Activated naive CD8-positive, alpha-beta T cell treated with anti-CD3 and anti-CD28 coated beads for 36 hours (primary cell): ENCODE measurements at regions not wholly inside any gene's neighbourhood (a gene's known extent, or its start where the extent isn't known, plus 50 kb on each side); places are given as distances from the start of the nearest gene placed in this dataset.

Source experiments
- DNase-seq: peaks from one replicate; pipeline ENCODE4 v3.0.0; 2021
- H3K27ac Mint-ChIP-seq: one replicate; pipeline ENCODE4 v1.8.0; 2022; ENCODE audit warnings: mild to moderate bottlenecking, moderate library complexity, mixed read lengths
- H3K27me3 Mint-ChIP-seq: one replicate; pipeline ENCODE4 v1.8.0; 2022; ENCODE audit warnings: mild to moderate bottlenecking, mixed read lengths
- H3K36me3 Mint-ChIP-seq: one replicate; pipeline ENCODE4 v1.8.0; 2021; ENCODE audit warnings: mild to moderate bottlenecking, mixed read lengths
- H3K4me1 Mint-ChIP-seq: one replicate; pipeline ENCODE4 v1.8.0; 2021; ENCODE audit warnings: mixed read lengths
- H3K4me3 Mint-ChIP-seq: one replicate; pipeline ENCODE4 v1.8.0; 2022; ENCODE audit warnings: mild to moderate bottlenecking, moderate library complexity, mixed read lengths
- H3K9me3 Mint-ChIP-seq: one replicate; pipeline ENCODE4 v1.8.0; 2022; ENCODE audit warnings: mixed read lengths

DNA sequence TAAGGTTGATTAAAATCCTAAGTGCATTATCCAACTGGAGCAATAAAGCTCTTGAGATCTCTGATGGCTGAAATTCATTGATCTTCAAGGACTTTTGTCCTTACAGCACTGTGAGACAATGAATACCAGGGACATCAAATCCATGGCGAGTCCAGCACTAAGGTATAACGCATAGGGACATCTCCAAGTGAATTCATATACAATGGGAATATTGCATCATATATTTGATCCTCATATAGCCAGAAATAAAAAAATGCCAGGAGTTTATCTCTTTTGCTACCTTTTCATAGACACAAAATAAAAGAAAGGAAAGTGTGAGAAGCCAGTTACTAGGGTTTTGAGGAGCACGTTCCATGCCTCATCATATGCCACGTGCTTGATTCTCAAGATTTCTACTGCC lies 112.5 kb upstream of the CDH13 start:
- H3K27me3 Mint-ChIP-seq, result no peaks in the 10 kb centered on the region
- no peaks in the 10 kb centered on the region for H3K4me1 Mint-ChIP-seq
- no peaks in the 10 kb centered on the region for H3K9me3 Mint-ChIP-seq
- H3K27ac Mint-ChIP-seq, result no peak overlapping the region
- no peaks in the 10 kb centered on the region for H3K36me3 Mint-ChIP-seq
- DNase-seq, result no peak
- no peak overlapping the region for H3K4me3 Mint-ChIP-seq

DNA sequence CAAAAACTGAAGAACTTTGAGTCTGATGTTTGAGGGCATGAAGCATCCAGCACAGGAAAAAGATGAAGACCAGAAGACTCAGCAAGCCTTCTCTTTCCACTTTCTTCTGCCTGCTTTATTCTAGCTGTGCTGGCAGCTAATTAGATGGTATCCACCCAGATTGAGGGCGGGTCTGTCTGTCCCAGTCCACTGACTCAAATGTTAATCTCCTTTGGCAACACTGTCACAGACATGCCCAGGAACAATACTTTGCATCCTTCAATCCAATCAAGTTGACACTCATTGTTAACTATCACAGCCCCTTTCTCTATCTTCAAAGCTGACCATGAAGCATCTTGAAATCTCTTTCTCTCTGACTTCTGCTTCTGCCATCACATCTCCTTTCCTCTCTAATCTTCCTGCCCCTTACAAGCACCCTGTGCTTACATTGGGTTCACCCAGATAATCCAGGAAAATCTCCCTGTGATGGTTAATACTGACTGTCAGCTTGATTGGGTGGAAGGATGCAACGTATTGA lies 115.9 kb upstream of the CDH13 start:
- Mint-ChIP-seq H3K9me3 (peaks cover 2% of the 10 kb centered on the region), H3K27me3 (no peaks in the 10 kb centered on the region), H3K4me3 (no peak overlapping the region), H3K36me3 (no peaks in the 10 kb centered on the region), H3K27ac (no peak overlapping the region), H3K4me1 (no peaks in the 10 kb centered on the region)
- DNase-seq, result no peak

DNA sequence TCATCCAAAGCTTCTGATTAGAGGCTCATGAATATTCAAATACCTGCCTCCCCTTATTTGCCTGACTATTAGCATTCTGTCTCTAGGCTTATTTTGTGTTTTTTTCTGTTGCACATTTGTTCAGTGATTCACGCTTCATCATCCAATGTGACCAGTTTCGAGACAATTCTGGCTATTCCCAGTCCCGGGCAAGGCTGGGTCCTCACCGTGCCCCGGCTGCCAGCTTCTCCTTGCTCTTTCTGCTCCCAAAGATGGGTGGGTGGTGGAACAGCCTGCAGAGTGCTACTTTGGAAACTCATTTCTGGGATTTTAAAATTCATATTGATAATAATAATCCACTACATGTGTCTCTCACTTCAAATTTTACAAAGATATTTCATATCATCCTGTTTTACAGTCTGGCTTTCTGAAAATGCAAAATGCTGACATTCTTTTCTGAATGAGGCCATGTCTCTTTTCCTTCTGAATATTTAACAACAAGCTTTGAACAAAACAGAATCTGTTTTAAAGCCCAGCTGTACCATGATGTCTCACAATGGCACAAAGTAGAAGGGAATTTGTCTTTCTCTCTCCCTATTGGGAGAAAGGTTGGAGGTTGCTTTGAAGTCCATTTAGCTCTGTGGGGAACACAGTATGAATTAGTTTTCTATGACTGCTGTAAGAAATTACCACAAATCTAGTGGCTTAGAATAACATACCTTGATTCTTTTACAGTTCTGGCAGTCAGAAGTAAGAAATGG lies 116.9 kb upstream of the CDH13 start:
- H3K4me3 Mint-ChIP-seq, result no peak overlapping the region

DNA sequence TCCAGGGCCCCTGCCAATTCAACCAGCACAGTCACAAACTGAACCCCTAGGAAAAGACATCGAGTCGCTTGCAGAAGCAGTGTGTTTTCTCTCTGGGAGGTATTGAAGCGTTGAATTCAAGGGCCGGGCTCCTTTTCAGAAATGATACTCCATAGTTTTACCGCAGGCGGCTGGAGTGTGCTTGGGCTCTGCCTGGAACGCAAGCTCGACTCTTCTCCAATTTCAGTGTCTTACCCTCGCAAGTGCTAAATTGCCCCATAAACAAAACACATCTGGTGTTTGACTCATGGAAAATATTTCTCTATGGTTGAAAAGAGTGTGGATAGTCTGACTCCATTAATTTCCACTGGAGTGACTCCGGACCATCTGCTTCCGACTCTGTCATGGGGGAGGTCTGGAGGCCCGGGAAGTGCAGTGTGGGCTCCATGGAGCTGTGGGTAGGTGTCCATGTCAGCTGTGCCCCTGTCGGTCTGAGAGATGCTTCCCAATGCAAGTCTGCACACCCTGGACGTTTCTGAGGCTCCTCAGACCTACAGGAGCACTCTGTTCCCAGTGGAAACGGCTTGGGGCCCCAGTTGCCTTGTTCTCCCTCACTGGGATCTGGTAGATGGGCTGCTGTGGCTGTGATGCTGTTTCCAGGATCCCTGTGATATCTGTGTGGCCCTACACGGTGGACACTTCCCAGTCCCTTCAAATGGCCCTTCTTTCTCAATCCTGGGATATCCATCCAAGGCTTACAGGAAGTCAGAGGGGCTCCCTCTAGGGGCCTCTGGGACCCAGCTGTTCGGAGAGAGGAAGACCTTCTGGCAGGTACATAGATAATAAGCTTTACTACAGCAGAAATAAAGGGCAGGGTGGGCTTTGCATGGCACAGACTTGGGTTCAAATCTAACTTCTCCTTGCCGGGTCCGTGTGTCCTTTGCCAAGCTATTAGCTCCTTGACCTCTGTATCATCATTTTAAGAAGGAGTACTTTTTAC lies 119.8 kb upstream of the CDH13 start:
- no peak for DNase-seq
- H3K27ac Mint-ChIP-seq, result no peak overlapping the region
- H3K27me3 Mint-ChIP-seq, result no peaks in the 10 kb centered on the region
- no peaks in the 10 kb centered on the region for H3K4me1 Mint-ChIP-seq
- H3K9me3 Mint-ChIP-seq, result peaks cover 2% of the 10 kb centered on the region
- H3K36me3 Mint-ChIP-seq, result no peaks in the 10 kb centered on the region
- H3K4me3 Mint-ChIP-seq, result no peak overlapping the region

More for the DNA sequence above, 116.9 kb upstream of the CDH13 start:
- Mint-ChIP-seq H3K27ac (no peak overlapping the region), H3K36me3 (no peaks in the 10 kb centered on the region), H3K27me3 (no peaks in the 10 kb centered on the region), H3K4me1 (no peaks in the 10 kb centered on the region), H3K9me3 (peaks cover 2% of the 10 kb centered on the region)
- DNase-seq, result no peak

DNA sequence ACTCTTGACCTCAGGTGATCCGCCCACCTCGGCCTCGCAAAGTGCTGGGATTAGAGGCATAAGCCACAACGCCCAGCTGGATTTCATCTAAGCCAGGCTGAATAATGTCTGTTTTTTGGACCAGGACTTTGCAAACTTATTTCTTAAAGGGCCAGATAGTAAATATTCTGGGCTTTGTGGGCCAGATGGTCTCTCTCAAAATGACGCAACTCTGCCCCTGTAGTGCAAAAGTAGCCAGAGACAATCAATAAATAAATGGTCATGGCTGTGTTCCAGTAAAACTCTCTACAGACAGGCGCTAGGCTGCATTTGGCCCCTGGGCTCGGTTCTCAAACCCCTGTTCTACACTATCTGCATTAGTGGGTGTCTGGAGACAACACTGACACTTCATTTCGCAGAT lies 121.9 kb upstream of the CDH13 start:
- Mint-ChIP-seq H3K4me3 (no peak overlapping the region), H3K27me3 (peaks cover 4% of the 10 kb centered on the region), H3K9me3 (peaks cover 2% of the 10 kb centered on the region), H3K4me1 (no peaks in the 10 kb centered on the region), H3K36me3 (no peaks in the 10 kb centered on the region), H3K27ac (no peak overlapping the region)
- DNase-seq, result no peak

DNA sequence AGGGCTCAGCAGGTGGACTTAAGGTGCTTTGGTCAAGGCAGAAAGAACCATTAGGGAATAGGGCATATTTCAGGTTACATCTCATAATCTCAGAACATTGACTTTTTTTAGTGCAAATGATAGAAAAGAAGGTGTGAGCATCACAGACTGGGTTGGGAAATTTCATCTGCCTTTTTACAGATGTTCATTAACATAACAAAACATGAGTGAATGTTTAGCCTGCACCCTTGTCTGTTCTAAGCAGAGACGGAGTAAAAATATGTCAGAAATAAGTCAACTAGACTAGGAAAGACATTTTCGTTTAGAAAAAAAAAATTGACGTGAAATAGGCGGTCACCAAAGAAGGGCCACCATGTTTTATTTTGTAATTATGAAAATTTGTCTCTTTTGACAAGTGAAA lies 127.5 kb upstream of the CDH13 start:
- Mint-ChIP-seq H3K27me3 (peaks cover 8% of the 10 kb centered on the region), H3K4me1 (no peaks in the 10 kb centered on the region)

DNA sequence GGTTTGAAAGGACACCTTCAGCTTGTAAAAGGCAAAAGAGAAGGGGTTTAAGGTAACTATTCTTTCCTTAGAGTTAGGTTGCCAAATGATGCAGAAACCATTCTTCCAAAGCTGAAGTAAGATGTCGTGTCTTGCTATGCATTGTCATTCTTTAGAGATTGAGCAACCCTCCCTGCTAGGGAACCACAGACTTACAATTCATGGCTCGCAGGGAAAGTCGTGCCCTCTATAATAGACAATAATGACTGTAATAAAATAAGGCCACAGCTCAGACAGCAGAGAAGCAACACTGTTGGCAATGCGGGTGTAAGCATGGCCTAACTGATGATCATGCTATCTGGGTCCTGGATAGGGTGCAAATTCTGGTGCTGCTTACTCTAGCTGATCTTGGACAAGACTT lies 129.6 kb upstream of the CDH13 start:
- no peak overlapping the region for H3K27ac Mint-ChIP-seq
- peaks cover 8% of the 10 kb centered on the region for H3K27me3 Mint-ChIP-seq
- no peak overlapping the region for H3K4me3 Mint-ChIP-seq
- DNase-seq, result no peak
- no peaks in the 10 kb centered on the region for H3K9me3 Mint-ChIP-seq
- H3K4me1 Mint-ChIP-seq, result no peaks in the 10 kb centered on the region
- H3K36me3 Mint-ChIP-seq, result no peaks in the 10 kb centered on the region

More for the DNA sequence above, 127.5 kb upstream of the CDH13 start:
- no peak for DNase-seq
- no peak overlapping the region for H3K4me3 Mint-ChIP-seq
- H3K27ac Mint-ChIP-seq, result no peak overlapping the region
- no peaks in the 10 kb centered on the region for H3K36me3 Mint-ChIP-seq
- H3K9me3 Mint-ChIP-seq, result no peaks in the 10 kb centered on the region

DNA sequence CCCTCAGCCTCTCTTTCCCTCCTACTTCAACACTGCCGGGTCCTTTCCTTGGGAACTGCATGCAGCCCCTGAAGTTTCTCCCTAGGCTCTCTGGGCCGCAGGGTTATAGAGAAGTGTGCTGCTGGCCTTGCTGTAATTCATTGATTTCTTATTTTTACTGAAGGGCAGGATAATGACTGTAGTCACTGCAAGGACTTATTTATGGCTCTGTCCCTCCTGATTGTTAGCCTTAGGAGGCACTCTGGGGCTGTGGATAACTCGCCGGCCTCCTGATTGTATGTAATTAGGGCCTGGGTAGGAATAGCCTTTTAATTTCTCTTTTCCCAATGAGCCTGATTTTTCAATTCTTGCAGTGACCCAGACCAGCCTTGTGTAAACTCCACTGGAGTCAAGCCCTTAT lies 138.3 kb upstream of the CDH13 start:
- H3K4me1 Mint-ChIP-seq, result no peaks in the 10 kb centered on the region
- no peak for DNase-seq
- H3K36me3 Mint-ChIP-seq, result no peaks in the 10 kb centered on the region
- H3K9me3 Mint-ChIP-seq, result no peaks in the 10 kb centered on the region
- no peak overlapping the region for H3K27ac Mint-ChIP-seq
- H3K27me3 Mint-ChIP-seq, result no peaks in the 10 kb centered on the region
- H3K4me3 Mint-ChIP-seq, result no peak overlapping the region

DNA sequence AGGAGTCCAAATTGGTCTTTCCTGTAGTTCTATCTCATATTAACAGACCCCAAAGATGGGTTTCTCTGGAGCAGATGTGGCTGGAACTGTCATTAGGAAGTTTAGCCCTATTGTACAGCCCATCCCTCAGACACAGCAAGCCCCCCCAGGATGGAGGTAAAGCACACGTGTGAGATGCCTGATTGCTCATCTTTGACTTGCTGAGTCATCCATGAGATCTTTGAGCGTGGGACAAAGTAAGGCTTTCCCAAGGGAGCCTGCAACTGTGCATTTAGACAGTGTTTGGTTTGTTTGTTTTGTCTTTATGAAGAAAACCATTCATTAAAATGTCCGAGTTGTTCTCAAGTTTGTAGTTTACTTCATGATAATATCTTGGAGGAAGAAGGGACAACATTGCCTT lies 145.3 kb upstream of the CDH13 start:
- Mint-ChIP-seq H3K36me3 (no peaks in the 10 kb centered on the region), H3K4me1 (no peaks in the 10 kb centered on the region), H3K27ac (no peak overlapping the region), H3K4me3 (no peak overlapping the region), H3K27me3 (peaks cover 12% of the 10 kb centered on the region), H3K9me3 (no peaks in the 10 kb centered on the region)
- no peak for DNase-seq

DNA sequence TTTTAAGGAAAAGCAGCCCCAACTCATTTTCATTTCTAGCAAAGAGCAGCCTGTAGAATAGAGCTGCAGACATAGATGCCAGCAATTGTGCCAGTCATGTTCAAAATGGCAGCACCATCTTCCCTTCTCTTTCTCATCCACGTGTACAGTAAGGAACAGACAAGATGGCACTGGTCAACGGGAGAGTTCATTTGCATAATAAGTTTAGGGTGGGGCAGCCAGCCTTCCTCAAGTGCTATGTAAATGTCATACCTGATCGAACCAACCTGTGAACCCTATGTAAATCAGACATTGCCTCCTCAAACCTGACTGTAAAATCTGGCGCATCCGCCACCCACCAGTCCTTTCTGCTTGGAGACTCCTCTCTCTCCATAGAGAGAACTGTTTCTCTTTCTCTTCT lies 150.0 kb upstream of the CDH13 start:
- Mint-ChIP-seq H3K9me3 (peaks cover 4% of the 10 kb centered on the region), H3K27me3 (peaks cover 21% of the 10 kb centered on the region), H3K4me1 (no peaks in the 10 kb centered on the region), H3K4me3 (no peak overlapping the region), H3K36me3 (no peaks in the 10 kb centered on the region), H3K27ac (no peak overlapping the region)
- DNase-seq, result no peak

DNA sequence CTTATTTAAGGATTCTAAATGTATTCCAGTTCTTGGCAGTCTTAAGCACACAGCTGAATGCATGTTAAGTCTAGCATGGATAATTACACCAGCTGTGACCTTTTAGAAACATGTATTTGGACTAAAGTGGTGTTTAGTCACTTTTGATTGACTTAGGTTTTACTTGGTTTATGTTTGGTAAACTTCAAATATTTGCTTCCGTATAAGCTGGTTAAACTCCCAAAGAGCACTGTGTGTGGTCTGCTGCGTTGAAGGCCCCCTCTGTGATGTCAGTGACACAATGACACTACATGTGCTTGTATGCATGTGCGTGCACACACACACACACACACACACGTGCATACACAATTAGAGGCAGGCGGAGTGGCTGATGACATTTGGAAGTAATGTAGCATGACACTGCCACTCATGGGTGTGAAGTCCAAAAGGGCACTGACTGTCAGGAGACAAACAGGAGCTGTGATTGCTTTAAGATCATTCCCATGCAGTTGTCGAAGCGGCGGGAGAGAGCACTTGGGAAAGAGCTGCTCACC lies 156.1 kb upstream of the CDH13 start:
- H3K27ac Mint-ChIP-seq, result no peak overlapping the region
- peaks cover 4% of the 10 kb centered on the region for H3K9me3 Mint-ChIP-seq
- H3K4me1 Mint-ChIP-seq, result no peaks in the 10 kb centered on the region
- H3K4me3 Mint-ChIP-seq, result no peak overlapping the region
- DNase-seq, result no peak
- peaks cover 9% of the 10 kb centered on the region for H3K27me3 Mint-ChIP-seq
- no peaks in the 10 kb centered on the region for H3K36me3 Mint-ChIP-seq

DNA sequence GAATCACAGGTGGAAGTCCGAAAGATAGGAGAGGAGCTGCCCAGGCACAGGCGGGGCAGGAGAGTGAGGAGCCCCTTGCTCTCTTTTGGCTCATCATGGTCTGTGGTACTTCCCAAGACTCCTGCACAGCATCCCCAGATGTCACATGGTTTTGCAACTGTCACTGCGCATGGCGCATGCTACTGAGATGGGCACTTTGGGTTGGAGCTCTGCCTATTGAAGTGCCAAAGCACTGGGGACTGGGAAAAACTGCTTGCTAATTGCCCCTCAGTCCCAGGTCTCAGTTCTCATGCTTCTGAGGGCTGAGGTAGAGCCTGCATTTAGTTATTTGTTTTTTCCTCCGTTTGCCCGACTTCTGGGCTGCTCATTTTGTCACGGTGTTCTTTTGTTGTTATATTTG lies 156.8 kb upstream of the CDH13 start:
- Mint-ChIP-seq H3K4me3 (no peak overlapping the region), H3K36me3 (no peaks in the 10 kb centered on the region), H3K27ac (no peak overlapping the region), H3K27me3 (peaks cover 9% of the 10 kb centered on the region), H3K9me3 (peaks cover 4% of the 10 kb centered on the region), H3K4me1 (no peaks in the 10 kb centered on the region)
- no peak for DNase-seq

DNA sequence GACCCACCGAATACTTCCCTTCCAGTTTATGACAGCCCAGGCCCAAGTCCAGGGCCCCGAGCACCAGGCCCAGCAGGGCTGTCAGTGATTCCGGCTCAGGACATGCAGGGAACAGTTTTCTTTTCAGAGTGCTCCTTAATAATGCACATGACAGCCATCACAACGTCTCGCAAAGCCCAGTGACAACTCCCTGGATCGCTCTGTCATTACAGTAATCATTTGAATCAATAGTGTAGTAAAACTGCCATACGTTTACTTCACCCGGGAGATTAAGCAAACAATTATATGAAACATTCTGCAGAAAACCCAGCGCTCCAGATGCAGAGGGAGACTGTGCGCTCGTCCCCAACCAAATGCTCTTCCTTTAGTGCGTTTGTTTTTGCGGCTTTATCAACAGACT lies 162.6 kb upstream of the CDH13 start:
- Mint-ChIP-seq H3K27me3 (peaks cover 8% of the 10 kb centered on the region), H3K4me3 (no peak overlapping the region), H3K36me3 (no peaks in the 10 kb centered on the region), H3K4me1 (no peaks in the 10 kb centered on the region), H3K9me3 (no peaks in the 10 kb centered on the region), H3K27ac (no peak overlapping the region)
- DNase-seq, result no peak

DNA sequence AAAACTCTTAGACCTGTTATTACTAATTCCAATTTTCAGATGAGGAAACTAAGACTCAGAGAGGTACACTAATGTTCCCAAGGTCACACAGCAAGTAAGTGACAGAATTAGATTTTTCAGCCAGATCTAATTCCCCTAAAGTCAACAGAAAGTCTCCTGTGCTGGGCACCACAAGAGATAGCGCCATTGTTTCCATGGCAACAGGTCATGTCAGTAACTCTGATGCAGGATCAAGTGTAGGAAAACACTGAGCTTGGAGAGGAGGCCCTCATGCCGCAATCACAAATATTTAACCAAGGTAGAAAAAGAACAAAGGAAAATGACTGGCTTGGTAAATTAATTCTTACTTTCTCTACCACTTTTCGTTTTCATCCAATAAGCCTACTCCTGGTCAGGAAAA lies 166.0 kb upstream of the CDH13 start:
- Mint-ChIP-seq H3K9me3 (no peaks in the 10 kb centered on the region), H3K36me3 (no peaks in the 10 kb centered on the region), H3K27ac (no peak overlapping the region), H3K4me1 (no peaks in the 10 kb centered on the region), H3K27me3 (peaks cover 18% of the 10 kb centered on the region), H3K4me3 (no peak overlapping the region)
- no peak for DNase-seq

DNA sequence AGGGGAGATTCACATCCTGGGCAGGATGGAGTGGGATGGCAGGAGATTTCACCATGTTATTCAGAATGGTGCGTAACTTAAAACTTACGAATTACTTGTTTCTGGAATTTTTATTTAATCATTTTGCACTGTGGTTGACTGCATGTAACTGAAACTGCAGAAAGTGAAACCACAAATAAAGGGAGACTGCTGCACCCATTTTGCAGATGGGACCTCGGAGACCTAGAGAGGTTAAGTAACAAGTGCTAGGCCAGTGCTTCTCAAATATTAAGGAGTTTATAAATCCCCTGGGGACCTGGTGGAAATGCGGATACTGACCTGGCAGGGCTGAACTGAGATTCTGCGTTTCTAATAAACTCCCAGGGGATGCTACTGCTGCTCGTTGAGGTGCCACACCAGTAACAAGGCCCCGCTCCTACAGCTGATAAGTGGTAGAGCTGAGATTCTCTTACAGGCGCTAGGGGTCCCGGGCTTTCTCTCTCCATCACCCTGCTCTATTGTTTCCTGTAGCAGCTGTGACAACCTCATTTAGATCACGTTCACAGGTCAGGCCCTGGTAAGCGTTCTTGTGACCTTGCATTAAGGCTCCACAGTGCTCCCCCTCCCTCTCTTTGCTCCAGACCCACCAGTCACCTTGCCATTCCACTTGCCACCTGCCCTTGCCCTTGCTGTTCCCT lies 167.1 kb upstream of the CDH13 start:
- Mint-ChIP-seq H3K27me3 (peaks cover 18% of the 10 kb centered on the region), H3K27ac (no peak overlapping the region), H3K9me3 (no peaks in the 10 kb centered on the region), H3K4me1 (no peaks in the 10 kb centered on the region), H3K4me3 (no peak overlapping the region), H3K36me3 (no peaks in the 10 kb centered on the region)
- no peak for DNase-seq
